ENCODE measurements at regions not wholly inside any gene's neighbourhood (a gene's known extent, or its start where the extent isn't known, plus 50 kb on each side); places are given as distances from the start of the nearest gene placed in this dataset.

DNA sequence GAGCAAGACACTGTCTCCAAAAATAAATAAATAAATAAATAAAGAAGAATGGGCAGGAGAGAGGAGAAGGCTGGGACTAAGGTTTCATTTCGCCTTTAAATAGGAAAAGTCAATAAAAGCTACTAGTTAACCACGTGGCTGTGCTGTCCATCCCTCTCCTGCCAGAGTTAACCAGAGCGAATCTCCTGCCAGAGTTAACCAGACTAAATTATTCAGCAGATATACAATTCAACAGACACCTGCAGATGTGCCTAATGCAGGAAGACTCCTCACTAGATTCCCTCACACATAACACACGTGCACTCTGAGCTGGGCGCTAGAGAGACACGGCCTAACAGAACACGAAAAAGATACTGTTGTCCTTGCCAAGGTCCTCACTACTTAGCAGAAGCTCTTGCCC lies 156.1 kb downstream of the IGLL1 start:
- no peak for TF ChIP-seq POLR2AphosphoS5 (IDR thresholded peaks at IDR 0.05; ENCODE audit: low read depth, low read length)
- TF ChIP-seq FOXP2 (optimal IDR thresholded peaks at IDR 0.05; ENCODE audit: borderline replicate concordance, extremely low read depth, extremely low read length, insufficient read depth), result no peak
- TF ChIP-seq TAF1 (IDR thresholded peaks at IDR 0.05; ENCODE audit: borderline replicate concordance, insufficient read depth, low read length), result no peak
- TF ChIP-seq, protein P1, sequence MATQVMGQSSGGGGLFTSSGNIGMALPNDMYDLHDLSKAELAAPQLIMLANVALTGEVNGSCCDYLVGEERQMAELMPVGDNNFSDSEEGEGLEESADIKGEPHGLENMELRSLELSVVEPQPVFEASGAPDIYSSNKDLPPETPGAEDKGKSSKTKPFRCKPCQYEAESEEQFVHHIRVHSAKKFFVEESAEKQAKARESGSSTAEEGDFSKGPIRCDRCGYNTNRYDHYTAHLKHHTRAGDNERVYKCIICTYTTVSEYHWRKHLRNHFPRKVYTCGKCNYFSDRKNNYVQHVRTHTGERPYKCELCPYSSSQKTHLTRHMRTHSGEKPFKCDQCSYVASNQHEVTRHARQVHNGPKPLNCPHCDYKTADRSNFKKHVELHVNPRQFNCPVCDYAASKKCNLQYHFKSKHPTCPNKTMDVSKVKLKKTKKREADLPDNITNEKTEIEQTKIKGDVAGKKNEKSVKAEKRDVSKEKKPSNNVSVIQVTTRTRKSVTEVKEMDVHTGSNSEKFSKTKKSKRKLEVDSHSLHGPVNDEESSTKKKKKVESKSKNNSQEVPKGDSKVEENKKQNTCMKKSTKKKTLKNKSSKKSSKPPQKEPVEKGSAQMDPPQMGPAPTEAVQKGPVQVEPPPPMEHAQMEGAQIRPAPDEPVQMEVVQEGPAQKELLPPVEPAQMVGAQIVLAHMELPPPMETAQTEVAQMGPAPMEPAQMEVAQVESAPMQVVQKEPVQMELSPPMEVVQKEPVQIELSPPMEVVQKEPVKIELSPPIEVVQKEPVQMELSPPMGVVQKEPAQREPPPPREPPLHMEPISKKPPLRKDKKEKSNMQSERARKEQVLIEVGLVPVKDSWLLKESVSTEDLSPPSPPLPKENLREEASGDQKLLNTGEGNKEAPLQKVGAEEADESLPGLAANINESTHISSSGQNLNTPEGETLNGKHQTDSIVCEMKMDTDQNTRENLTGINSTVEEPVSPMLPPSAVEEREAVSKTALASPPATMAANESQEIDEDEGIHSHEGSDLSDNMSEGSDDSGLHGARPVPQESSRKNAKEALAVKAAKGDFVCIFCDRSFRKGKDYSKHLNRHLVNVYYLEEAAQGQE (IDR thresholded peaks at IDR 0.05; ENCODE audit: insufficient read depth in 1 of 2, low read depth in 2 of 2, low read length in 2 of 2), result no peak

Measured in PFSK-1 (cell line).